Superior temporal gyrus (tissue), 1 donor: ENCODE measurements at regions not wholly inside any gene's neighbourhood (a gene's known extent, or its start where the extent isn't known, plus 50 kb on each side); places are given as distances from the start of the nearest gene placed in this dataset.

Experiments
- DNase-seq: peaks from one replicate; pipeline ENCODE4 v3.0.0-alpha.2; 2016; ENCODE audit errors: extremely low spot score

DNA sequence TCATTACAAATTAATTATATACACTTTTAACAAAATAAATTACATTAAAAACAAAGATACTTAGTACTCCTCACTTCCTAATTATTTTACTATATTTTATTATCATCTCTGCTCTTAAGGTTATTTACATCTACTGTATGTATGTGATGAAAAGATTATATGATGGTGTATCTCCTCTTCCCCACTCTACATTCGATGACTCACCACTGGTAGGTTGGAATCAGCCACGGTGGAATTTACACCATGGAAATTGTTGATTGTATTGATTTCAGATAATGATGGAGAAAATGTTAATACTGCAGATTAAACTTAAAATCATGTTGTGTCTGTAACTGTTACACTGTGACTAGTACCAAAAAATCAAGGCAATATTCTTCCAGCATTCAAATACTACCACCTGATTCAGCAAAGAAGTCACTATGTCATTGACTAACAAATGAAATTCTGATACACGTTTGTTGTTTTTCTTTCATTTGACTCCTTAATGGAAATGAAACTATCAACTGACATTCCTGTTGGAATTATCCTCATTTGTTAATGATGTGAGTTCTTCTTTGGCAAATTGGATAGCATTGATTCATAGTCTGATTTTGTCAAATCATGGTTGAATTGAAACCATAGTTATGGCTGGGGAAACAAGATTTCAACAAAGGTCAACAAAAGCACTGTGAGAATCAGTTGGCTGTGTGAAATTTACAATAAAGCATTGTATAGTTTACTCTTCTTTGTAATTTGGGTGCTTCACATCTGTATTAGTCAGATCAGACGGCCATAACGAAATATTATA lies 69.0 kb upstream of the NLK start:
- DNase-seq = no peak

DNA sequence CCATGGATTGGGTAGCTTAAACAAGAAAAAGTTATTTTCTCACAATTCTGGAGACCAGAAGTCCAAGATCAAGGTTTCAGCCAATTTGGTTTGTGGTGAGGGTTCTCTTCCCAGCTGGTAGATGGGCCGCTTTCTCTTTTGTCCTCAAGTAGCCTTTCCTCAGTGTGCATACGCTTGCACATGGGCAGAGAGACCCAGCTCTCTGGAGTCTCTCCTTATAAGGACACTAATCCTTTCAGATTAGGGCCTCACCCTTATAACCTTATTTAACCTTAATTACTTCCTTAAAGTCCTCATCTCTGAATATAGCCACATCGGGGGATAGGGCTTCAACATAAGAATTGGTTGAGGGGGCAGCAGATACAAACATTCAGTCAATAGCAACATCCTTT lies 68.4 kb upstream of the NLK start:
- no peak for DNase-seq

- DNase-seq = no peak
These were observed 67.8 kb upstream of the NLK start for GRCh38 chr17:27974531-27975145.

DNA sequence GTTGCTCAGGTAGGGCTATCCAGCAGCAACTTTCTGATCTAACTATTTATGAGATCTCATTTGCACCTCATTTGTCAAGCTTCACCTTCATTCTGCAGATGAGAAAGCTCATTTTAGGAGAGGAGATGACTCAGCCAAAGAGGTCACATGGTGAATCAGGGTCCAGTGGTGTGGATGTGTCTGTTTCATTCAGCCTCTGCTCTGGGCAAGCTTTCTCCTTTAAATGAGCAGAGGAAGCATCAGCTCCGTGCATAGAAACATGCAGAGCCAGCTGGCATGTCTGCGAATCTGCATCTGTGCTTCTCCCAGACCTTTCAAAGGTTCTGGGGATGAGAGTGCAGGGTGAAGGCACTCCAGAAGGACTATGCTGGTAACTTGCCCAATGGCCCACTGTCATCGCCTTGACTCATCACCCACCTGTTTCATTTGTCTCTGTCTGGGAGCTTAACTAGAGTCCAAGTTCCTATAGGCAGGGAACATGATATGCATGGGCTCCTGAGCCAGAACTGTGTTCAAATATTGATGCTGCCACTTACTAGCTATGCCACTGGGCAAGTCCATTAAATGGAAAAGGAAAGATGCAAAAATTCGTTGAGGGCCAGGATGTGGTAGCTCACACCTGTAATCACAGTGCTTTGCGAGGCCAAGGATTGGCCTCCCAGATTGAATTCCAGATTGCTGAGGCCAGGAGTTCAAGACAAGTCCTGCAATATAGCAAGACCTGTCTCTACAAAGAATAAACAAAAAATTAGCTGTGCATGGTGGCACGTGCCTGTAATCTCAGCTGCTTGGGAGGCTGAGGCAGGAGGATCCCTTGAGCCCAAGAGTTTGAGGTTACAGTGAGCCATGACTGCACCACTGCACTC lies 67.1 kb upstream of the NLK start:
- no peak for DNase-seq

GRCh38 chr17:27976331-27976730 lies 66.1 kb upstream of the NLK start:
- DNase-seq = no peak

GRCh38 chr17:27977751-27978688 lies 64.5 kb upstream of the NLK start:
- DNase-seq = no peak

DNA sequence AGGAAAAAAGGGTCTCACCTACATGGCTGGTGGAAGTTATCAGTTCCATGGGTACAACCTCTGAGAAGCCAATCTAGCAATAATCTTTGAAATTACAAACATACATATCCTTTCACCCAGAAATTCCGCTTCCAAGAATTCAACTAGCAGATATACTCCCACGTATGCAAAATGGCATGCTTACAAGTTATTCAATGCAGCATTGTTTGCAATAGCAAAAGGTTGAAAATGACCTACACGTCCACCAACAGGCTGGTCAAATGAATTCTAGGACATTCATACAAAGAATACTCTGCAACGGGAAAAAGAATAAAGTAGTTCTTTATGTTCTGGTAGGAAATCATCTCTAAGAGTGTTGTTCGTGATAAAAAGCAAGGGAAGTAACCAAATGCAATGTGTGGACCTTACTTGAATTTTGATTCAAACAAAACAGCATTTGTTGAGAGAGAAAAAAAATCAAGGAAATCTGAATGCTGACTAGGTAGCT lies 63.7 kb upstream of the NLK start:
- DNase-seq = no peak

- no peak for DNase-seq
These were observed 62.4 kb upstream of the NLK start for GRCh38 chr17:27980043-27980442.

DNA sequence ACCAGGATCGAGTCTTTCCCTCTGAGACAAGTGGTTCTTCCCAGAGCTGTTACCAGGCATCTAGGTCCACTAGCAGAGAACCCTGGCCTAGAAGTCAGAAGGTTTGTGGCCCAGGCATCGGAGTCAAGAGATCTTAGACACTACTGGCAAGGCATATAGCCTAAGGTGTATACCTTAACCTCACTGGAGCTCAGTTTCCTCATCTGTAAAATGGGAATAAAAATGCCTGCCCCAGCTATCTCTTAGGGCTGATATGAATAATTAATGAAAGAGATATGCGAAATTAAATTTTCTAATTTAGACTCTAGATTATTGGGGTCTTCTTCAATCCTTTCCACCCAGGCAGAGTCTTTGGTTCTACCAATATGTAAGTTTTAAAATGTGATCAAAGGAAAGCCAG lies 60.5 kb upstream of the NLK start:
- no peak for DNase-seq

DNA sequence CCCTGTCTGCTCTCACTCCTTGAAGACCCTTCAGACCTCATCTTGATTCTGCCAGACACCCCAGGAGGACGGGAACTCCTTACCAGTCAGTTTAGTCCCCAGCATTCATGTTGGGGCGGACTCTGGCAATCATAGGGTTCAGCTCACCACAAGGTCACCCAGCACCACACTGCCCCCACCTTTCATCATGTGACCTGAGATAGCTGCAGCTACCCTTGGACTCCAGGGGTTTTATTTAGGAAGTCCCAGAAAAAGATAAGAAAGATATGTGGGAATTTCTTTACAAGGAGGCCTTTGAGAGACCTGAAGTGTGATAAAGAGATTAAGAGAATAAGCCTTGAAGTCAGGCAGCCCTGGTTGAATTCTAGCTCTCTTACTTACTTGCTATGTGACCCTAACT lies 59.8 kb upstream of the NLK start:
- DNase-seq = no peak

GRCh38 chr17:27983853-27984252 lies 58.6 kb upstream of the NLK start:
- DNase-seq = no peak

DNA sequence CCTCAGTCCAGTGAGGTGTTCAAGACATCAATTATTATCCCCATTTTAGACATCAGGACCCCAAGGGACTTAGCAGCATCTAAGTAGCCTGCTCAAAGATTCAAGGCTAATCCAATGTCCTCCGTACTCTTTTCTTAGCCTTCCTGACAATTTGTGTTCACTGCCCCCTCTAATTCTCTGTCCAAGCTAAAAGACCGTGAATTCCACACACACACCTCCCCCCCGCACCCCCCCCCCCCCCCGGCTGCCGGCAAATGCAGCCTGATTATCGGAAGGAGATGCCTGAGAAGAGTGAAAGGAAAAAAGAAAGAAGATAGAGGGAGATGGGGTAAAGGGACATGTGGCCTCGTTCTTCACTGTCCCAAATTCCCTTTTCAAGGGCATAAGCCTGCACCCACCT lies 58.1 kb upstream of the NLK start:
- DNase-seq = no peak

DNA sequence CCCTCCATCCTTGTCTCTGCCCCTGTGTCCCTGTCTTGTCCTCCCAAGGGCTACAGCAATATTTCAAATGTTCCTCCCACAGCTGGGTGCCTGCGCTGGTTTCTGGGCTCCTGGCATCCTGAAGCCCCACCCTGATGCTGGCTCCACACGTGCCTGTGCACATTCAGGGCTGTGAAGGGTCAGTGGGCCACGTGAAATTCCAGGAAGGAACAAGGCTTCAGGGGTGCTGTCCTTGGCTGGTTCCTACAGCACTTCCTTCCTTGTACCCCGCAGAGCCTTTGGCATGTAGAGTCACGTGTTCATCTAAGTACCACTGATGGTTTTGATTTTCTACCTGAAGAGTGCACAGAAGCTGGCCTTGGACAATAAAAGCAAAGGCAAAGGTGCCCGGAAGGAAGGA lies 57.7 kb upstream of the NLK start:
- no peak for DNase-seq

DNA sequence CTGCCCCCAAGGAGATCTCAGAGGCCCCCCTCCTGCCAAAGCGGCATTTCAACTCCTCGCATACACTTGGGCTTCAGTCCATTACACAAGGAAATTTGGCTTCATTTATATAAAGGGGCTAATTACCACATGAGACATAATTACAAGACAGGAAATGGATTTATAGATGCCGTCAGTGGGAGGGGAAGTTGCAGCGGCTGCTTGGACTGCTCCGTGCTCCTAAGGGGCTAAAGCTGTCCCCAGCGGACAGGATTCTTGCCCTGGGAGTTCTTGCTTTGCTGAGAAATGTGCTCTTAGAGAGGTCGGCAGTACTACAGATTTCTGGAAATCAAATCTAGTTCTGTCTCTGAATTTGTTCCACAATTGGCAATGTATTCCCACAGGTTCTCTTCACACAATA lies 57.2 kb upstream of the NLK start:
- peak; percentile 16 for DNase-seq

GRCh38 chr17:27985736-27986399 lies 56.6 kb upstream of the NLK start:
- DNase-seq = no peak

DNA sequence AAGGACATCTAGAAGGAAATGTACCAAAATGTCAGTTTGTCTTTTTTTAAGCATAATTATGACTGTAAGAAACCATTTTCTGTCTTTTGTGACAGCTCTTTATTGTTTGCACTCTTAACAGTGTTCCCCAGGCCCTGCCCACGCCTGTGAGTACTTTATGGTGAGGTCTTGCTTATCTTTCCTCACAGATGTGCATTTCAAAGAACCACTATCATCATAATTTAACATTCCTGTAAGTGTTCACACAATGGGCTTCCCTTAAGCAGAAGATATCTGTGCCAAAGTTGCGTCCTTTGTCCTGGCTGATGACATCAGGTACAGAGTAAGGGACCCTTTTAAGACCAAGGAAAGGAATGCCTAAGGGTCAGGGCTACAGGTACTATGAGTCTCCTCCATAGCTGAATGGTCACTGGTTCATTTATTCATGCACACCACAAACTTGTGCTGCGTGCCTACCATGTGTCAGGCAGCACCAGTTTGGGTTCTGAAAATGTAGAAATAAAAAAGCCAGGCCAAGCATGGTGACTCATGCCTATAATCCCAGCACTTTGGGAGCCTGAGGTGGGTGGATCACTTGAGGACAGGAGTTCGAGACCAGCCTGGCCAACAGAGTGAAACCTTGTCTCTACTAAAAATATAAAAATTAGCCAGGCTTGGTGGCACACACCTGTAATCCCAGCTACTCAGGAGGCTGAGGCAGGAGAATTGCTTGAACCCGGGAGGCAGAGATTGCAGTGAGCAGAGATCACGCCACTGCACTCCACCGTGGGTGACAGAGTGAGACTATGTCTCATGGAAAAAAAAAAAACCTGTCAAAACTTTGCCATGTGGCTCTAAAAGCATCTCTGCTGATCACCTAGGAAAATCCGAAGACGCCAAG lies 55.4 kb upstream of the NLK start:
- DNase-seq = peak; percentile 20

DNA sequence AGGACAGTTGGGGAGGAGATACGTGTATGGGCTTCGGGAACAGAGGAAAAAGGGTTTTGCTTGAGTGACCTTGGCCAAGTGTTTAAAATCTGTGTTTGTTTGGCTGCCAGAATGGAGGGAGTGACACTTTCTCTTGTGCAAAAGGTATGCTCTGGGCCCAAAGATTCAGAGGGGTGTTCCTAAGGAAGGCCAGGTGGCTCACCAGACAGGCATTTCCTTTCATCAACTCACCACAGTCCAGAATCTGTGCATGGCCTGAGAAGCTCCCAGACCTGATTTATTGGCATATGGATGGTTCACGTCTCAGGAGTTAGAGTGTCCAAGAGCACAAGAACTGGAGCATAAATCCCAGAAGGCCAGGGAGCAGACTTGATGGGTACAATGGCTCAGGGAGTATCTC lies 53.4 kb upstream of the NLK start:
- no peak for DNase-seq

DNA sequence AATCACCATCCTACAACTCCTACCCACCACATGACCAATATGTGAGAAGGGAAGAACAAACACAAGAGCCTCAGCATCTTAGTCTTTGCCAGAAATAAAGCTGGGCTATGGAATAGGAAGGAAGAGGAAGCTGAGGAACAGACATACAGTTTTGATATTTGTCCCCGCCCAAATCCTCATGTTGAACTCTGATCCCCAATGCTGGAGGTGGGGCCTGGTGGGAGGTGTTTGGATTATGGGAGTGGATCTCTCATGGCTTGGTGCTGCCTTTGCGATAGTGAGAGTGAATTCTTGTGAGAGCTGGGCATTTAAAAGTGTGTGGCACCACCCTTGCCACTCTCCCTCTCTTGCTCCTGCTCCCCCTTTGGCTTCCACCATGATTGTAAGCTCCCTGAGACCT lies 52.4 kb upstream of the NLK start:
- no peak for DNase-seq

DNA sequence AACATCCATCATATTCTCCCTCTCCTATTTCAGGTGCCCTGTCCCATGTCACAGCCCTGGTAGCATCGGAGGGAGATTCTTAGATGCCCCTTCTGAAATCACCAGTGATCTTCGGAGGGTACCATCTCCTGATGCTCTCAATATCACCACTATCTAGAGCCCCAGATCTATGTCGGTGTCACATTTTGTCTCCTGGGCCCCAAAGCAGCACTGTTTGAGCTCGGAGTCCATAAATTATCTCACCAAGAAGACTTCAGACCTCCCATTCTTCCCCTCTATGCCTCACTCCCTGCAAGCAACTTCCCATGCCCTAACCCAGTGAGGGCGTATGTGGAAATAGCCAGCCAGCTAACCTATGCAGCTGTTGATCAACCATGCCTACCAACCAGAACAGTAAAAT lies 51.5 kb upstream of the NLK start:
- no peak for DNase-seq

- DNase-seq = peak; percentile 48
These were observed 50.9 kb upstream of the NLK start for GRCh38 chr17:27991462-27991993.
